Right ventricle myocardium inferior (tissue), 1 donor: ENCODE measurements at regions not wholly inside any gene's neighbourhood (a gene's known extent, or its start where the extent isn't known, plus 50 kb on each side); places are given as distances from the start of the nearest gene placed in this dataset.
"Not testable (repeated sequence)": the region's sequence is repeated elsewhere in the genome, so short reads cannot be mapped to it uniquely, and the experiment has no call there.

Experiments used
- ATAC-seq: fragments of 200-7000 bp; cut with Tn5 transposase; one replicate; pipeline ENCODE4 v1.9.1; 2020; ENCODE audit warnings: mild to moderate bottlenecking, moderate library complexity
- DNase-seq: peaks from one replicate; pipeline ENCODE4 v3.0.0; 2021; ENCODE audit errors: missing footprints
- intact Hi-C: fragments of 100-400 bp; cut with DNase I; formaldehyde crosslinking; loops from one replicate; pipeline ENCODE4 v1.11.0; 2022
- donor health status: DM: no; HTN: yes; CAD: no; lungs with severe emphysema.

DNA sequence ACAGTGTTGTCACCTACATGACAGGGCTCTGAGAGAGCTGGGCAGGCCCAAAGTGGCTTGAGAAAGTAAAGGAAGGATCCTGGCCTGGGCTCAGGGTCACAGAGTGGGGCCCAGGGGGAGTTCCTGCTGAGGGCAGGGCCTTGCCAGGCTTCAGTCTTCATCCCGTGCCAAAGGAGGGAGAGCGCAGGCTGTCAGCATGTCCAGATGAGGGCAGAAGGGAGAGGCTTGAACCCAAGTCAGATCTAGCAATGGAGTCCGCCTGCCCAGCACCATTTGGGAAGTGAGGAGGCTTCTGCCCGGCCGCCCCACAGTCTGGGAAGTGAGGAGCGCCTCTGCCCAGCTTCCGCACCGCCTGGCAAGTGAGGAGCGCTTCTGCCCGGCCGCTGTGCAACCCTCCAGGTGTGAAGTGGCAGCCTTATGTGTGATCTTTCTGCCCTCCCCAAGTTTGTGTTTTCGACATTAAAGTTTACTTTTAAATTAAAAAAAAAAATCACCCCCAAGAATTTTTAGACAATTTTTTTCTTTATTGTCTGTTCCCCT lies 303.6 kb upstream of the PROK2 start:
- ATAC-seq (no peak), DNase-seq (no peak)
- intact Hi-C loops, result no loop called here

DNA sequence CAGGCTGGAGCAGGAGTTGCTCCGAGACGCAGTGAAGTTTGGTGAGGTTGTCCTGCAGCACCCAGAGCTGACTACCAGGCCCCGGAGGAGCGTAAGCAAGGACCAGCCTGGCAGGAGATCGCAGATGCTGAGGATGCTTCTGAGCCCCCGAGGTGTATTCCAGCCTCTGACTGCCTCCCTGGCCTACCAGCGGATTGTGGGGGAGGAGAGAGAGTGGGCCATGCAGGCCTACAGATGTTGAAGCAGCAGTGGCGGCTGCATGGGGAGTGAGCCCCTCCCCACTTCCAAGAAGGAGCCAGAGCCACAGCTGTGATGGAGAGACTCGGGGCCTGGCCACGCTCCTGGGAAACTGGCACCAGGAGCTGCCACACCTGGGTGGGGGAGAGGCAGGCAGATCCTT lies 302.5 kb upstream of the PROK2 start:
- DNase-seq, result no peak
- intact Hi-C loops, result no loop called here
- no peak for ATAC-seq

DNA sequence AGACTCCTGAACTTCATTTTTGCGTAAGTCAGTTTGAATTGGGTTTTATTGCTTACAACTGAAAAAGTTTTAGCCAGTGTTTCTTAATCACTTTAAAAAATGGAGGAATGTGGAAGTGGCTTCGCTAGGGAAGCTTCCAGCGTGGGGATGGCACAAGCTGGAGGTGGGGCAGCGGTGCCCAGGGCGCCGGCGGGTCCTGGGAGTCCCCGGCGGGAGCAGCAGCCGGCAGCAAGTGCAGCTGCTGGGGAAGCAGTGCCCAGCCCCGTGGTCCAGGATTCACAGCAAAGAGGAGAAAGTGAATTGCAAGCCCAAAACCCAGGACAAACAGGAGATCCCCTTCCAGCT lies 301.8 kb upstream of the PROK2 start:
- intact Hi-C loops, result no loop called here
- ATAC-seq, result no peak
- no peak for DNase-seq

DNA sequence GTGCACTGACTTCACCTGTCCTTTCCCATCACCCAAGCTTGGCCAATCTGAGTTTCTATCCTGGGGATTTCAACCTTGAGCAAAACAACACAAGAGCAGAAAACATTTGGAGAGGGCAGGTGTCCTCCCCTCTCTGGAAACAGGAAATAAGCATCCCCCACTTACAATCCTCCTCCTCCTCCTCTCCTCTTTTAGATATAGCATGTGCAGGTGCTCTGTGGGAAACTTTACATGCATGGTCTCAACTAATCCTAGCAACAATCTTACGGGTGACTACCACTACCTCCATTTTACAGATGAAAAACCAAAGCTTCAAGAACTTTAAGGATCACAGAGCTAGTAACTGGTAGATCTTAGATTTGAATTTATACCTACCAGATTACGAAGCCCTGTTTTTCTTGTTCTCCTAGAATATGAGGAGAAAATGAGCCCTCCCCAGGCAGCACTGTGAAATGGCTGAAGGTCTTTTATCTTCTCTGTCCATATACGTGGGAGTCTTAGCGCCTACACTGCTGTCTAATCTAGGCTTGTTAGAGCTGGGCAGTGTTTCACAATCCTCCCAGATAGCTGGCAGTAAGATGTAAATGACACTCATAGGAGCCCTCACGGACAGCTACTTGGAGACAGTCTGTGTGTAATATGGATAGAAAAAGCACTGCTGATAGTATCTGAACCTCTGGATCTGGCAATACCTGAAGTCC lies 301.2 kb upstream of the PROK2 start:
- peak; percentile 48 for ATAC-seq
- no peak for DNase-seq
- intact Hi-C loops, result no loop called here

DNA sequence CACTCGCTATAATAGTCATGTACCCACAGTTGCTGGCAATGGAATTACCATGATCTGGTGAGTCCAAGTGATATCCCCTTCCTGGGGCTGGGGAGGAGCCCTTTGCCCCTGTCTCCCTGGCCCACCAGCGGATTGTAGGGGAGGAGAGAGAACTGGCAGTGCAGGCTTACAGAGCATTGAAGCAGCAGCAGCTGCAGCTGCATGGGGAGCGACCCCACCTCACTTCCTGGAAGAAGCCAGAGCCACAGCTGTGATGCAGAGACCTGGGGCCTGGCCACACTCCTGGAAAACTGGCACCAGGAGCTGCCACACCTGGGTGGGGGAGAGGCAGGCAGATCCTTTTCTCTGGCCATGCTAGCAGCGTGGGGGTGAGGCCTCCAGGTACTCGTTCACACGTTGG lies 300.1 kb upstream of the PROK2 start:
- DNase-seq (no peak), ATAC-seq (no peak)
- intact Hi-C loops, result no loop called here

DNA sequence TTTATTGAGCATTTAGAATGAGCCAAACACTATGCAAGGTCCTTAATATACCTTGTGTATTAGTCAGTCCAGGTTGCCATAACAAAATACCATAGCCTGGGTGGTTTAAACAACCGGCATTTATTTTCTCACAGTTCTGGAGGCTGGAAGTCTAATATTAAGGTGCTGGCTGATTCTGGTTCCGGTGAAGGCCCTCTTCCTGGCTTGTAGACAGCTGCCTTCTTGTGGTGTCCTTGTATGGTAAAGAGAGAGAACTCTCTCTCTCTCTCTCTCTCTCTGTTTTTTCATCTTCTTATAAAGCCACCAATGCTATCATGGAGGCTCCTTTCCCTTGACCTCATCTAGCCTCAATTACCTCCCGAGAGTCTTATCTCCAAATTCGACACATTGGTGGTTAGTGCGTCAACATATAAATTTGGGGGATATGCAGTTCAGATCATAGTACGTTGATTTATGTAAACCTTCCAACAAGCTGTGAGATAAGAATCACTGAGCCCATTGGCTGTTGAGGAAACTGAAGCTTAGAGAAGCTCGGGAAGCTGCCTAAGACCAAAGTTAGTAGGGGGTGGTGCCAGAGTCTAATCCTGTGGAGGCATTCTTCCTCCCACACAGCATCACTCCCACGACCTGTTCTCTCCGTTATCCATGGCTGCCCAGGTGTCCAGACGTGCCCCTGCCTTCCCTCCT lies 298.0 kb upstream of the PROK2 start:
- intact Hi-C loops, result no loop called here
- DNase-seq (no peak), ATAC-seq (no peak)

DNA sequence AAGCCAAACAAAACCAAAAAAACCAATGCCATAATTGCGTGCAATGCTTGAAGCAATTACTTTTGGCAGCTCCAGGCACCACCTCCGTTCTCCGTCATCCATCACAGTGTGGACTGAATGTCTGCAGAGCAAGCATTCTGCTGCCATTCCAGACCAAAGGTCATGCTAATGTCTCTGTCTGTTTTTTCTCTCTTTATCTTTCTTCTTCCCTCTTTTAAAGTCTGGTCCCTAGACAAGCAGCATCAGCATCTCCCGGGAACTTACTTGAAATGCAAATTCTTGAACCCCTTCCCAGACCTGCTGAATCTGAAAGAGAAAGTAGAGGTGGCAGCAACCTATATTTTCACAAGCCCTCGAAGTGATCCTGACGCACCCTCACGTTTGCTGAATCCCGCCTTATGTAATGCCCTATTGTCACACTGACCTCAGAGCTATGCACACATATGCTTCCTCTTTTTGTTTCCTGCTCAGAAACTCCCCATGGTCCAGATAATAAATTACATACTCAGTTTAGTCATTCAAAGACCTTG lies 297.3 kb upstream of the PROK2 start:
- ATAC-seq (peak; percentile 60), DNase-seq (no peak)
- intact Hi-C loops, result no loop called here

DNA sequence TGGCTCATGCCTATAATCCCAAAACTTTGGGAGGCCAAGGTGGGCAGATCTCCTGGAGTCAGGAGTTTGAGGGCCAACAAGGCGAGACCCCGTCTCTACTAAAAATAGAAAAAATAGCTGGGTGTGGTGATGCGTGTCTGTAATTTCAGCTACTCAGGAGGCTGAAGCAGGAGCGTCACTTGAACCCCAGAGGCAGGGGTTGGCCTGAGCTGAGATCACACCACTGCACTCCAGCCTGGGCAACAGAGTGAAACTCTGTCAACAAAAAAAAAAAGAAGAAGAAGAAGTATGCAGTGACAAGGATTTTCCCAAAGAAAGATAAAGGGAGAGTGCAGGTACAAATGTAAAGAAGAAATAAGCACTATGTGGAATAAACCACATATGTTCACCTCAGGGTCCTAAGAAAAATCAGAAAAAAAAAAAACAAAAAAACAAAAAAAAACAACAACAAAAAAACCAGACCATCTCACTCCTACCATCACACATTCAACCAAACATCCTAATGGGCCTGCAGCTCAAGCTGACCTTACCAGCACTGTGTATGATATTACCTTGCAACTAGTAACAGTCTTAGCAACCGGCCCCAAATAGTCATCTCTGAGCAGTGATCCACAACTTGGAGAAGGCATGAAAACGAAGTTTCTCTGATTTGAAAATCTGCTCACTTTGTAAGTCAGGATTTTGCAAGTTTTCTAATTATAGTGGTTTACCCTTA lies 296.7 kb upstream of the PROK2 start:
- DNase-seq (no peak), ATAC-seq (no peak)
- intact Hi-C loops, result no loop called here

DNA sequence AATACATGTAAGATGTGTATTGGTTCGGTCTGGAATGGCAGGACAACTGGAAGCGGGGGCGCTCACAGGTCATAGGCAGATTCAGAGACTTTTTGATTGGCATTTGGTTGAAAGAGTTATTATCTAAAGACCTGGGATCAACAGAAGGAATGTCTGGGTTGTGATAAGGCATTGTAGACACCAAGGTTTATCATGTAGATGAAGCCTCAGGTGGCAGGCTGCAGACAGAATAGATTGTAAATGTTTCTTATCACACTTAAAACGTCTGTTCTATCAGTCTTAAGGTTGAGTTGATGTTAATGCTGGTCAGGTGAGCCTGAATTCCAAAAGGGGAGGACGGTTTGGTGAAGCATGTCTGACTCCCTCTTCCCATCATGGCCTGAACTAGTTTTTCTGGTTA lies 295.9 kb upstream of the PROK2 start:
- DNase-seq (no peak), ATAC-seq (no peak)
- intact Hi-C loops, result no loop called here

DNA sequence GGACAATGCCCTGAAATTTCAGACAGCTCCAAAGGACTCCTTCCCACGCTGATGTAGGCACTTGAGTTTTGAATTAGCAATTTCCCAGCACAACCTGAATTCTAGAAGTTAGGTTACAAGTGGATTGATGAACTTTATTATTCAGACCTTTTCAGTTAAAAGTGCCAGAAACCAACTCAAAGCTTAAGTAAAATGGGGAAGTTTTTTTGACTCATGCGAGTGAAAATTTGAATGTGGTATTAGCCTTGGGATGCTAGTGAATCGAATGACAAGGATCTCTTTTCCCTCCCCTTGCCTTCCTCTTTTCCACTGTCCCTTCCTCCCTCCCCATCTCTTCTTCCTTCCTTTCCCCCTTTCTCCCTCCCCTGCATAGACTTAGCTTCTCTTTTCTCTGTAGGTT lies 295.1 kb upstream of the PROK2 start:
- intact Hi-C loops, result no loop called here
- ATAC-seq (no peak), DNase-seq (no peak)

DNA sequence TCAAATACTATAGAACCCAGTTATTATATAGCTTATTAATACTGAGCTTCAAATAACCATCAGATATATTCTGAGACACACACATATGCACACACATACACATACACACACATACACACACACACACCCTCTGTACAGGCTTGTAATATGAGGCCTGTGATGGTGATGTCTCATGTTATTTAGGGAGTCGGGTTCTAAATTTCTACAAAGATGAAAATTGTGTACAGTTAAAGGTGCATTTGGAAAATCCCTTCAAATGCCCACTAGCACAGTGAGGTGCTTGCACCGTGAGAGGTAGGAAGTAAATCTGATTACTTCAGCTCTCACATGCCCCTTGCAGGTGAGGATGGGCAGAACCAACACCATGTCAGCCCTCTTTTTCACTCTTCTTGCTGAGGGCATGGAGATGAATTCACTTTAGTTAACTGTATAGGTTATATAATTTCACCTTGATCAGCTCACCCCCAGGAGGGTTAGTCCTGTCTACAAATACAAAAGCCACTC lies 294.5 kb upstream of the PROK2 start:
- intact Hi-C loops, result no loop called here
- no peak for ATAC-seq
- DNase-seq, result no peak

DNA sequence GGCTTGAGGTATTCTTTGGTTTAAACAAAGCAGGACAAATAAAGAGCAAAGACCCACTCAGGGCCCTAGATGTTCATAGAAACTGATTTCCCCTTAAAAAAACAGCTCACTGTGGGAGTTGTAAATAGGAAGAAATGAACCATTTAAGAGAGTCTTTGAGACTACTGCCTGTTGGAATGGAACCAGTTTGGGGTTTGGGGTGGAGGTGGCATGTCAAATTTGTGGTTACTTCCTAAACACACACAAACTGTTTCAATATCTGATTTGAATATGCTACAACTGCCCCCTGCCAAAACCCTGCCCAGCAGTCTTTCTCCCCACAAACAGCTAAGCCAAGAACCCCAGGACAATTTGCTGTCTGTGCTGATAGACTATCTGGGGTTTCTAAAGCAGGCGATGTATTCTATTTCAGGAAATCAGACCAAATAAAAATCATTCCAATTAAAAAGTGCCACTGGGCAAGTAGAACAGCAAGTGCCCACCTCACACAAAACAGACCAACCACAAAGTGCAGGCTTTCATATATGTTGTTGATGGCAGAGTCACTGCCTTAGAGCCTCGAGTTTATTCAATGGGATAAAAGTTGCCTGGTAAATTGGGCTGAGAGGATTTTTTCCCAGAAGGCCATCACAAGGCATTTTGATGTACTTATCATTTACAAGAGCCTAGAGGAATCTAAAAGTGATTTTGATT lies 293.9 kb upstream of the PROK2 start:
- intact Hi-C loops, result no loop called here
- no peak for ATAC-seq
- no peak for DNase-seq

DNA sequence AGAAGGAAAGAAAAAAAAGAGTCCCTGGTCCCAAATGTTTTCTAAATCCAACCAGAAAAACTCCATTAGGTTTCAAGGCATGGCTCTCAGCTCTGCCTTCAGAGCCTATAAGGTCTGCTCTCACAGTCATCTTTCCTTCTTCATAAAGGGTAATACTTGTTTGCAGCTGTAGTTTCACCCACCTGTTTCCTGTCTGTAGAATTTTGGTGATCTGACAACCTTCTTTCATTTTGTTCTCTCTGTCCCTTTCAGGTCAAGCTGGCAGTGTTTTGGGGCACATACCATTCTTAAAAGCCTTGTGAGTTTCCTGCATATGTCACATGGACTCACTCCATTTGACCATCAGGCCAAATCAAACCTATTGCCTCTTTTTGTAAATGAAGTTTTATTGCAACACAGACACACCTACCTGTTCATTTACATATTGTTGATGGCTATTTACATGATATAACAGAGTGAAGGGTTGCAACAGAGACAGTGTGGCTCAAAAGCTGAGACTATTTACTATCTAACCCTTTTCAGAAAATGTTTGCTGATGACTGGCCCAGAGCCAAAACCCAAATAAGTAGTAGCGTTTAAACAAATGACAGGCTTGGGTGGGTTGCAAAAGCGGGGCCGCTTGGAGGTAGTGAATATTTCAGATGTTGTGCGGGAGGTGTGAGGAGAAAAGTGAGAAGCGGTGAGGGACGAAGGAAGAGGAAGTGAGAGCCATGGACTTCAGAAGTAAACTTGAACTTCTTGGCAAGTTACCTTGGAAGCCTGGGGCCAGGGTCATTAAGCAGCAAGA lies 292.7 kb upstream of the PROK2 start:
- intact Hi-C loops, result no loop called here
- DNase-seq (no peak), ATAC-seq (no peak)

DNA sequence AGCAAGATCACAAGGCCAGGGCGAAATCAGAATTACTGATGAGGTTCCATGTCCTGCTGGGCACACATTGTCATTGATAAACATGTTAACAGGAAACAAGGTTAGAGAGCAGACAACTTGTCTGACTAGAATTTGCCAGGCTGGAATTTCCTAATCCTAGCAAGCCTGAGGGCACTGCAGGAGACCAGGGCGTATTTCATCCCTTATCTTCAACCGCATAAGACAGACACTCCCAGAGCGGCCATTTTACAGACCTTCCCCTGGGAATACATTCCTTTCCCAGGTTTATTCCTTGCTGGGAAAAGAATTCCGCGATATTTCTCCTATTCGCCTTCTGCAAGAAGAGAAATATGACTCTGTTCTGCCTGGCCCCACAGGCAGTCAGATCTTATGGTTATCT lies 290.9 kb upstream of the PROK2 start:
- DNase-seq, ATAC-seq, intact Hi-C loops: not testable (repeated sequence)

DNA sequence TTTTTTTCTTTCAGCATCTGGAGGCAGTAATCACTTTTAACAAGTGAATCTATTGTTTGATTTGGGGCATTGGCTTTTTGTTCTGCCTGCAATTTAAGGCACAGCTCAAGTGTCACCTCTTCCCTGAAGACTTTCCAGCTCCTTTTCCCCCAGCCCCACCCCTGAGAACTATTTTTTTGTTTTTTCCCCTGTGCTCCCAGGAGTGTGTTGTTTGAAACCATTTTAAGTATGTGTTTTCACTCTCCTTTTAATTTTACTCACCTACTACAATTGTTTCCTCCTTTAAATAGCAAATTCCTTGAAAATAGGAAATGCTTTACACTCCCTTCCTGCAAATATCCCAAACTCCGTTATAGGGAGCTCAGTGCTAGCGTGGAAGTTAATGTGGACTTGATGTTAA lies 286.7 kb upstream of the PROK2 start:
- no peak for ATAC-seq
- intact Hi-C loops, result no loop called here
- DNase-seq, result no peak

DNA sequence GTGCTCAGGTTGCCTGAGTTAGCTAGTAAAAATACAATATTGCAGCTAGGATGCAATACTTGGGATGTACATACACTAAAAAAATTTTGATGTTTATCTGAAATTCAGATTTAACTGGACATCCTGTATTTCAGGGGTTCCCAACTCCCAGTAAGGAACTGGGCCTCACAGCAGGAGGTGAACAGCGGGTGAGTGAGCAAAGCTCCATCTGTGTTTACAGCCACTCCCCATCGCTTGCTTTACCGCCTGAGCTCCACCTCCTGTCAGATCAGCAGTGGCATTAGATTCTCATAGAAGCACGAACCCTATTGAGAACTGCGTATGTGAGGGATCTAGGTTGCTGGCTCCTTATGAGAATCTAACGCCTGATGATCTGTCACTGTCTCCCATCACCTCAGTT lies 285.1 kb upstream of the PROK2 start:
- intact Hi-C loops, result no loop called here
- DNase-seq, result no peak
- ATAC-seq, result no peak

DNA sequence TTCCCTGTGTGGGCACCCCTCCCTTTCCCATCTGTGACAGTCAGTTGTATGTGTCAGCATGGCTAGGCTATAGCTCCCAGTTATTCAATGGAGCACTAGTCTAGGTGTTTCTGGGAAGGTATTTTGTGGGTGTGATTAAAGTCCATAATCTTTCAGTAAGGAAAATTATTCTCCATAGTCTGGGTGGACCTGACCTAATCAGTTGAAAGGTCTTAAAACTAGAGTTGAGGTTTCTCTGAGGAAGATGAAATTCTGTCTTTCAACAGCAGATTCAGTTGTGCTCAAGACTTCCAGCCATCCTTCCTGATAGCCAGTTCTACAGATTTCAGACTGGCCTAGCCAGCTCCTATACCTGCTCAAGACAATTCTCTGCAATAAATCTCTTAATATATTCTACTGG lies 284.6 kb upstream of the PROK2 start:
- DNase-seq (no peak), ATAC-seq (no peak)
- intact Hi-C loops, result no loop called here

DNA sequence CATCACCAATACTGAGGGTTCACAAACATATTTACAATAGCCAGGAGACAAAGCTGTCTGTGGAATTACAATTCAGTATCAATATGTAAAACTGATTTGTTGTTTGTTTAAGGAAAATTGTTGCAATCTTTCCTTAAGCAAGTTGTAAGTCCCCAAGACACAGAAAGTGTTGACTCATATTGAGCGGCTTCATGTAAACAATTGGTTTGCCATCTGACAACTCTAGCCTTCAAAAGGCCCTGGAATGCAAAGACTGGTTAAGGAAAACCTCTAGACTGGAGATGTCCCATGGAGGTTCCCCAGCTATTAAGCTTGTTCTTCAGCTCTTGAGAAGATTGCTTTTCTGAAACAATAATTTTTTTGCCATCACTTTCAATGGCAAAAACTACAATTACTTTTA lies 283.7 kb upstream of the PROK2 start:
- ATAC-seq, result no peak
- no peak for DNase-seq
- intact Hi-C loops, result no loop called here
